Heart right ventricle (tissue), 16 donors: ENCODE measurements at regions not wholly inside any gene's neighbourhood (a gene's known extent, or its start where the extent isn't known, plus 50 kb on each side); places are given as distances from the start of the nearest gene placed in this dataset.

Experiments
- ATAC-seq, 8 donors: fragments of 200-7000 bp; cut with Tn5 transposase; one replicate each; pipeline ENCODE4 v1.9.1; 2020; ENCODE audit warnings: mild to moderate bottlenecking in 8 of 8, moderate library complexity in 8 of 8, moderate number of reproducible peaks in 1 of 8
- DNase-seq, 2 donors: peaks; one replicate each; pipeline ENCODE4 v3.0.0-alpha.2; 2020
- H3K27ac ChIP-seq, 10 donors: fragments of 200-600 bp; sonication (generic) in 2 of 10; one replicate each; pipeline versions ENCODE4 v1.5.0 to v1.8.0; 2020 to 2022; ENCODE audit warnings: mild to moderate bottlenecking in 3 of 10
- H3K27me3 ChIP-seq, 7 donors: fragments of 200-600 bp; one replicate each; pipeline ENCODE4 v1.8.0; 2021 to 2022; ENCODE audit warnings: mild to moderate bottlenecking in 2 of 7
- H3K36me3 ChIP-seq, 9 donors: fragments of 200-600 bp; sonication (generic) in 1 of 9; one replicate each; pipeline versions ENCODE4 v1.5.0 to v1.8.0; 2020 to 2022; ENCODE audit warnings: mild to moderate bottlenecking in 2 of 9
- H3K4me1 ChIP-seq, 9 donors: fragments of 200-600 bp; sonication (generic) in 1 of 9; one replicate each; pipeline versions ENCODE4 v1.5.0 to v1.8.0; 2020 to 2022; ENCODE audit warnings: mild to moderate bottlenecking in 4 of 9
- H3K4me3 ChIP-seq, 10 donors: fragments of 200-600 bp; sonication (generic) in 2 of 10; one replicate each; pipeline versions ENCODE4 v1.5.0 to v1.8.0; 2020 to 2022; ENCODE audit warnings: mild to moderate bottlenecking in 7 of 10, moderate library complexity in 2 of 10
- H3K9me3 ChIP-seq, 11 donors: fragments of 200-600 bp in 10 of 11; sonication (generic) in 2 of 11; one replicate each; pipeline versions ENCODE4 v1.5.0 to v1.8.0; 2013 to 2022; ENCODE audit warnings: mild to moderate bottlenecking in 2 of 11, control low read depth in 1 of 11, moderate library complexity in 1 of 11
- CTCF ChIP-seq, 9 donors: fragments of 200-600 bp; sonication (generic) in 2 of 9; IDR thresholded peaks; one replicate each; pipeline versions ENCODE4 v1.5.0 to v1.8.0; 2021 to 2022; ENCODE audit warnings: antibody characterized with exemption in 9 of 9, mild to moderate bottlenecking in 5 of 9, moderate library complexity in 1 of 9
- WGBS, 2 donors: extraction: QIAGEN DNeasy Blood & Tissue Kit; methylation state at CpG; one replicate each; pipeline ENCODE4 v1.1.7; 2013; ENCODE audit warnings: inconsistent platforms in 1 of 2; 5-methylcytosine and 5-hydroxymethylcytosine counted together
- intact Hi-C, 10 donors: fragments of 100-400 bp; cut with DNase I; formaldehyde crosslinking; loops; one replicate each; pipeline versions ENCODE4 v1.11.1 to v1.14.2; 2022
- donor health status: Arrhythmogenic right ventricular cardiomyopathy.
- donor health status: ischemic (EF 13 %, LVEDD 7.1; RV severe dilation, severe dysfunction).
- donor health status: healthy with polysubstance abuse.
- donor health status: DM: no; HTN: yes; CAD: no.
- donor health status: DM: no; HTN: no; CAD: no.
- donor health status: ischemic (EF 25% LVEDD 6.9; RV normal size, moderate dysfunction).
- donor health status: ischemic (EF 25% LVEDD 5.7; RV mildly dilated, moderate dysfunction).
- donor health status: healthy.
- donor health status: DM: yes; HTN: yes; CAD: no.
- donor health status: Ischemic cardiomyopathy.
- donor health status: ischemic (EF 35%, LVEDD 5.7; RV mildly dilated, moderate dysfunction).
- donor health status: nonischemic (EF 11% LVEDD 7.7; RV severe dilation, severe dysfunction).
- donor health status: DM: yes; HTN: yes; CAD: no.
- donor health status: PGD.
- donor health status: ischemic (EF 29% LVEDD 5.4; RV normal size, mild dysfunction).
- donor health status: nonischemic (EF 23%, LVEDD 6.1; RV moderate dilation, normal function).

GRCh38 chr10:52954407-52954806 lies 181.8 kb upstream of the MBL2 start:
- Histone ChIP-seq H3K4me1 (no peaks in the 10 kb centered on the region), H3K9me3 (no peaks in the 10 kb centered on the region), H3K4me3 (no peak overlapping the region), H3K27me3 (no peaks in the 10 kb centered on the region), H3K36me3 (no peaks in the 10 kb centered on the region), H3K27ac (no peak overlapping the region)
- intact Hi-C loops = no loop called here
- WGBS, 2 donors = 83 to 89% methylated on average over 5 of the region's 5 CpGs
- DNase-seq (no peak), ATAC-seq (no peak)
- TF ChIP-seq CTCF (IDR thresholded peaks at IDR 0.05) = no peak

GRCh38 chr10:52952391-52953055 lies 179.9 kb upstream of the MBL2 start:
- no peak for TF ChIP-seq CTCF (IDR thresholded peaks at IDR 0.05)
- H3K4me3 ChIP-seq = no peak overlapping the region
- H3K9me3 ChIP-seq = no peaks in the 10 kb centered on the region
- 57 to 61% methylated on average over 9 of the region's 9 CpGs for WGBS, 2 donors
- no peak for ATAC-seq
- H3K27me3 ChIP-seq = no peaks in the 10 kb centered on the region
- no peak for DNase-seq
- no peak overlapping the region for H3K27ac ChIP-seq
- no peaks in the 10 kb centered on the region for H3K4me1 ChIP-seq
- H3K36me3 ChIP-seq = no peaks in the 10 kb centered on the region
- intact Hi-C loops = no loop called here

- peak in 4 of 9 donors; percentile 20 to 42 (median 40) for TF ChIP-seq CTCF (IDR thresholded peaks at IDR 0.05)
- Histone ChIP-seq H3K27me3 (no peaks in the 10 kb centered on the region), H3K36me3 (no peaks in the 10 kb centered on the region), H3K27ac (no peak overlapping the region), H3K4me3 (no peak overlapping the region), H3K4me1 (no peaks in the 10 kb centered on the region), H3K9me3 (no peaks in the 10 kb centered on the region)
- DNase-seq (peak in 1 of 2 donors; percentile 45), ATAC-seq (peak in 1 of 8 donors; percentile 29)
- intact Hi-C loops = no loop called here
- WGBS, 2 donors = 29 to 38% methylated on average over 5 of the region's 5 CpGs
Observed at GRCh38 chr10:52951824-52952223, 179.2 kb upstream of the MBL2 start.

GRCh38 chr10:52950578-52950977 lies 178.0 kb upstream of the MBL2 start:
- WGBS, 2 donors = 90 to 92% methylated on average over 5 of the region's 5 CpGs
- no peak for TF ChIP-seq CTCF (IDR thresholded peaks at IDR 0.05)
- ATAC-seq (no peak), DNase-seq (no peak)
- intact Hi-C loops = no loop called here
- Histone ChIP-seq H3K4me3 (no peak overlapping the region), H3K27me3 (no peaks in the 10 kb centered on the region), H3K4me1 (no peaks in the 10 kb centered on the region), H3K36me3 (no peaks in the 10 kb centered on the region), H3K27ac (no peak overlapping the region), H3K9me3 (no peaks in the 10 kb centered on the region)
